OCI-LY7 (cell line): ENCODE measurements at regions not wholly inside any gene's neighbourhood (a gene's known extent, or its start where the extent isn't known, plus 50 kb on each side); places are given as distances from the start of the nearest gene placed in this dataset.

Experiments
- BruUV-seq: library from RNA; stranded (reverse); fragments of 400-500 nt; replicated peaks from 2 replicates; lab custom pipeline; 2021; lab: Mats Ljungman, UMichigan
- CTCF ChIA-PET: fragments of 300-600 bp; sonication (Branson Sonifier 250); formaldehyde crosslinking; loops from one replicate; lab custom pipeline; 2022; ENCODE audit warnings: antibody characterized with exemption; ENCODE audit not compliant: unreplicated experiment; lab: Charles Lee
- POLR2A ChIA-PET: fragments of 300-600 bp; sonication (Branson Sonifier 250); formaldehyde crosslinking; loops from one replicate; lab custom pipeline; 2022; ENCODE audit warnings: antibody characterized with exemption; lab: Charles Lee
- DNase-seq: peaks from one replicate; pipeline ENCODE4 v3.0.0-alpha.2; 2015; ENCODE audit warnings: low spot score
- H2AFZ ChIP-seq: fragments of 200-600 bp; sonication (generic), shearing (Covaris generic); 2 replicates; pipeline ENCODE4 v1.6.1; 2014; ENCODE audit warnings: mild to moderate bottlenecking, antibody characterized with exemption, low read length, moderate library complexity
- H3K27ac ChIP-seq: fragments of 200-600 bp; sonication (generic); 2 replicates; pipeline ENCODE4 v1.5.1; 2014; ENCODE audit warnings: mixed run types, low read depth, mild to moderate bottlenecking, moderate library complexity, low read length, inconsistent platforms; ENCODE audit not compliant: poor library complexity, severe bottlenecking
- H3K36me3 ChIP-seq: fragments of 200-600 bp; sonication (generic); 2 replicates; pipeline ENCODE4 v1.6.1; 2014; ENCODE audit warnings: mild to moderate bottlenecking, antibody characterized with exemption, low read length, moderate library complexity, mixed read lengths; ENCODE audit not compliant: insufficient read depth
- H3K4me1 ChIP-seq: fragments of 200-600 bp; sonication (generic); 2 replicates; pipeline ENCODE4 v1.5.1; 2014; ENCODE audit warnings: mild to moderate bottlenecking, low read length; ENCODE audit not compliant: insufficient read depth, poor library complexity, severe bottlenecking
- H3K4me2 ChIP-seq: fragments of 200-600 bp; sonication (generic); 2 replicates; pipeline ENCODE4 v1.6.1; 2014; ENCODE audit warnings: mild to moderate bottlenecking, low read length
- H3K4me3 ChIP-seq: fragments of 200-600 bp; sonication (generic); 2 replicates; pipeline ENCODE4 v1.5.1; 2014; ENCODE audit warnings: mild to moderate bottlenecking, low read depth, low read length; ENCODE audit not compliant: poor library complexity, severe bottlenecking
- H3K79me2 ChIP-seq: fragments of 200-600 bp; sonication (generic); 2 replicates; pipeline ENCODE4 v1.6.1; 2016; ENCODE audit warnings: low read depth, mild to moderate bottlenecking, low read length, moderate library complexity, mixed read lengths; ENCODE audit not compliant: insufficient read depth
- H3K9me2 ChIP-seq: fragments of 200-600 bp; sonication (generic); 2 replicates; pipeline ENCODE4 v1.6.1; 2016; ENCODE audit warnings: mild to moderate bottlenecking, low read length, mixed read lengths; ENCODE audit not compliant: insufficient read depth
- H3K9me3 ChIP-seq: fragments of 200-600 bp; sonication (generic); 2 replicates; pipeline ENCODE4 v1.6.1; 2014; ENCODE audit warnings: mild to moderate bottlenecking, mixed run types, low read length, mixed read lengths
- H4K20me1 ChIP-seq: fragments of 200-600 bp; sonication (generic); 2 replicates; pipeline ENCODE4 v1.6.1; 2014; ENCODE audit warnings: mild to moderate bottlenecking, antibody characterized with exemption, low read length, moderate library complexity, mixed read lengths; ENCODE audit not compliant: insufficient read depth
- EZH2phosphoT487 ChIP-seq: fragments of 200-600 bp; sonication (generic); IDR thresholded peaks from 2 replicates; pipeline ENCODE4 v1.6.1; 2018; ENCODE audit warnings: low read depth, borderline replicate concordance, mild to moderate bottlenecking, mixed run types, antibody characterized with exemption, low read length, moderate library complexity, mixed read lengths
- intact Hi-C: fragments of 100-400 bp; cut with micrococcal nuclease; formaldehyde crosslinking; loops from one replicate; pipeline ENCODE4 v1.10.0; 2022; ENCODE audit not compliant: unreplicated experiment
- TF ChIP-seq, protein P1 (sequence below): fragments of 200-600 bp; sonication (generic); conservative IDR thresholded peaks from 2 replicates; pipeline ENCODE4 v1.5.1; 2014; ENCODE audit warnings: mild to moderate bottlenecking, antibody characterized with exemption, low read length, moderate library complexity, mixed read lengths

- no peak overlapping the region for H3K27ac ChIP-seq
- H3K4me3 ChIP-seq: no peak overlapping the region
- ChIA-PET POLR2A (interaction anchor here (0.6 to 0.7 kb wide), 2 partner anchors 501 to 791 kb away, joined by 3 to 4 read pairs; no protein-coding TSS in a partner anchor), CTCF (no interaction called here)
- H4K20me1 ChIP-seq: no peaks in the 10 kb centered on the region
- TF ChIP-seq, protein P1, sequence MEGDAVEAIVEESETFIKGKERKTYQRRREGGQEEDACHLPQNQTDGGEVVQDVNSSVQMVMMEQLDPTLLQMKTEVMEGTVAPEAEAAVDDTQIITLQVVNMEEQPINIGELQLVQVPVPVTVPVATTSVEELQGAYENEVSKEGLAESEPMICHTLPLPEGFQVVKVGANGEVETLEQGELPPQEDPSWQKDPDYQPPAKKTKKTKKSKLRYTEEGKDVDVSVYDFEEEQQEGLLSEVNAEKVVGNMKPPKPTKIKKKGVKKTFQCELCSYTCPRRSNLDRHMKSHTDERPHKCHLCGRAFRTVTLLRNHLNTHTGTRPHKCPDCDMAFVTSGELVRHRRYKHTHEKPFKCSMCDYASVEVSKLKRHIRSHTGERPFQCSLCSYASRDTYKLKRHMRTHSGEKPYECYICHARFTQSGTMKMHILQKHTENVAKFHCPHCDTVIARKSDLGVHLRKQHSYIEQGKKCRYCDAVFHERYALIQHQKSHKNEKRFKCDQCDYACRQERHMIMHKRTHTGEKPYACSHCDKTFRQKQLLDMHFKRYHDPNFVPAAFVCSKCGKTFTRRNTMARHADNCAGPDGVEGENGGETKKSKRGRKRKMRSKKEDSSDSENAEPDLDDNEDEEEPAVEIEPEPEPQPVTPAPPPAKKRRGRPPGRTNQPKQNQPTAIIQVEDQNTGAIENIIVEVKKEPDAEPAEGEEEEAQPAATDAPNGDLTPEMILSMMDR: no peak
- no peak overlapping the region for H2AFZ ChIP-seq
- DNase-seq: no peak
- H3K4me1 ChIP-seq: no peaks in the 10 kb centered on the region
- no peaks in the 10 kb centered on the region for H3K9me3 ChIP-seq
- H3K79me2 ChIP-seq: no peaks in the 10 kb centered on the region
- no peaks in the 10 kb centered on the region for H3K9me2 ChIP-seq
- H3K36me3 ChIP-seq: no peaks in the 10 kb centered on the region
- BruUV-seq: no TSS peak
- no peak overlapping the region for H3K4me2 ChIP-seq
- intact Hi-C loops: no loop called here
Measured at GRCh38 chr6:92522589-92522988, 896.8 kb downstream of the EPHA7 start.

GRCh38 chr6:92521553-92521952 lies 897.8 kb downstream of the EPHA7 start:
- Histone ChIP-seq H3K4me1 (no peaks in the 10 kb centered on the region), H3K27ac (no peak overlapping the region), H3K9me2 (no peaks in the 10 kb centered on the region), H3K4me2 (no peak overlapping the region), H3K79me2 (no peaks in the 10 kb centered on the region), H2AFZ (no peak overlapping the region), H3K4me3 (no peak overlapping the region), H3K36me3 (no peaks in the 10 kb centered on the region), H3K9me3 (no peaks in the 10 kb centered on the region), H4K20me1 (no peaks in the 10 kb centered on the region)
- DNase-seq: no peak
- intact Hi-C loops: no loop called here
- BruUV-seq: no TSS peak
- ChIA-PET POLR2A (no interaction called here), CTCF (no interaction called here)
- TF ChIP-seq EZH2phosphoT487: no peak
- TF ChIP-seq, protein P1: no peak

GRCh38 chr6:92510137-92510536 lies 909.2 kb downstream of the EPHA7 start:
- no peak for DNase-seq
- Histone ChIP-seq H3K36me3 (no peaks in the 10 kb centered on the region), H3K4me2 (no peak overlapping the region), H4K20me1 (no peaks in the 10 kb centered on the region), H3K9me2 (no peaks in the 10 kb centered on the region), H3K27ac (no peak overlapping the region), H3K4me3 (no peak overlapping the region), H3K9me3 (no peaks in the 10 kb centered on the region), H3K79me2 (no peaks in the 10 kb centered on the region), H3K4me1 (no peaks in the 10 kb centered on the region), H2AFZ (no peak overlapping the region)
- intact Hi-C loops: no loop called here
- TF ChIP-seq, protein P1: no peak
- no peak for TF ChIP-seq EZH2phosphoT487
- POLR2A ChIA-PET: interaction anchor here (1.3 kb wide), 1 partner anchor 9 kb away, joined by 5 read pairs; no protein-coding TSS in a partner anchor
- CTCF ChIA-PET: no interaction called here
- BruUV-seq: no TSS peak
